Calu3 (cell line): ENCODE measurements at regions not wholly inside any gene's neighbourhood (a gene's known extent, or its start where the extent isn't known, plus 50 kb on each side); places are given as distances from the start of the nearest gene placed in this dataset.

Experiments
- BruUV-seq: library from RNA; stranded (reverse); fragments of 400-500 nt; replicated peaks from 2 replicates; lab custom pipeline; 2021; lab: Mats Ljungman, UMichigan
- CTCF ChIA-PET: fragments of 300-600 bp; sonication (Branson Sonifier 250); formaldehyde crosslinking; loops from one replicate; lab custom pipeline; 2022; ENCODE audit warnings: antibody characterized with exemption; lab: Charles Lee
- DNase-seq: peaks from one replicate; pipeline ENCODE4 v3.0.0; 2022
- H3K27ac Mint-ChIP-seq: one replicate; pipeline ENCODE4 v1.8.0; 2022; ENCODE audit warnings: mixed read lengths; ENCODE audit not compliant: unreplicated experiment
- H3K27me3 Mint-ChIP-seq: one replicate; pipeline ENCODE4 v1.8.0; 2022; ENCODE audit warnings: mixed read lengths; ENCODE audit not compliant: unreplicated experiment
- H3K36me3 Mint-ChIP-seq: one replicate; pipeline ENCODE4 v1.8.0; 2022; ENCODE audit warnings: mild to moderate bottlenecking, moderate library complexity, mixed read lengths; ENCODE audit not compliant: insufficient read depth, unreplicated experiment
- H3K4me1 Mint-ChIP-seq: one replicate; pipeline ENCODE4 v1.8.0; 2022; ENCODE audit warnings: mild to moderate bottlenecking, low read depth, mixed read lengths; ENCODE audit not compliant: unreplicated experiment
- H3K4me3 Mint-ChIP-seq: one replicate; pipeline ENCODE4 v1.8.0; 2022; ENCODE audit warnings: mild to moderate bottlenecking, low read depth, moderate library complexity, mixed read lengths; ENCODE audit not compliant: unreplicated experiment
- H3K9me3 Mint-ChIP-seq: one replicate; pipeline ENCODE4 v1.8.0; 2022; ENCODE audit warnings: low read depth, mixed read lengths; ENCODE audit not compliant: unreplicated experiment
- intact Hi-C: fragments of 100-400 bp; cut with micrococcal nuclease; formaldehyde crosslinking; loops from one replicate; pipeline ENCODE4 v1.10.0; 2022; ENCODE audit not compliant: unreplicated experiment
- TF ChIP-seq, protein P1 (sequence below): fragments of 200-600 bp; IDR thresholded peaks from one replicate; pipeline ENCODE4 v1.8.0; 2022; ENCODE audit warnings: antibody characterized with exemption; ENCODE audit not compliant: unreplicated experiment

- TF ChIP-seq, protein P1, sequence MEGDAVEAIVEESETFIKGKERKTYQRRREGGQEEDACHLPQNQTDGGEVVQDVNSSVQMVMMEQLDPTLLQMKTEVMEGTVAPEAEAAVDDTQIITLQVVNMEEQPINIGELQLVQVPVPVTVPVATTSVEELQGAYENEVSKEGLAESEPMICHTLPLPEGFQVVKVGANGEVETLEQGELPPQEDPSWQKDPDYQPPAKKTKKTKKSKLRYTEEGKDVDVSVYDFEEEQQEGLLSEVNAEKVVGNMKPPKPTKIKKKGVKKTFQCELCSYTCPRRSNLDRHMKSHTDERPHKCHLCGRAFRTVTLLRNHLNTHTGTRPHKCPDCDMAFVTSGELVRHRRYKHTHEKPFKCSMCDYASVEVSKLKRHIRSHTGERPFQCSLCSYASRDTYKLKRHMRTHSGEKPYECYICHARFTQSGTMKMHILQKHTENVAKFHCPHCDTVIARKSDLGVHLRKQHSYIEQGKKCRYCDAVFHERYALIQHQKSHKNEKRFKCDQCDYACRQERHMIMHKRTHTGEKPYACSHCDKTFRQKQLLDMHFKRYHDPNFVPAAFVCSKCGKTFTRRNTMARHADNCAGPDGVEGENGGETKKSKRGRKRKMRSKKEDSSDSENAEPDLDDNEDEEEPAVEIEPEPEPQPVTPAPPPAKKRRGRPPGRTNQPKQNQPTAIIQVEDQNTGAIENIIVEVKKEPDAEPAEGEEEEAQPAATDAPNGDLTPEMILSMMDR: no peak
- no peak for DNase-seq
- no TSS peak for BruUV-seq
- Mint-ChIP-seq H3K27ac (no peak overlapping the region), H3K4me1 (no peaks in the 10 kb centered on the region), H3K36me3 (no peaks in the 10 kb centered on the region), H3K4me3 (no peak overlapping the region), H3K27me3 (peaks cover 34% of the 10 kb centered on the region), H3K9me3 (no peaks in the 10 kb centered on the region)
- CTCF ChIA-PET: no interaction called here
- intact Hi-C loops: no loop called here
These were observed 240.8 kb downstream of the GATA3 start for GRCh38 chr10:8295311-8295710.

GRCh38 chr10:8296090-8296733, 241.7 kb downstream of the GATA3 start:
- DNase-seq: no peak
- Mint-ChIP-seq H3K27ac (no peak overlapping the region), H3K27me3 (peaks cover 34% of the 10 kb centered on the region), H3K4me3 (no peak overlapping the region), H3K36me3 (no peaks in the 10 kb centered on the region), H3K4me1 (no peaks in the 10 kb centered on the region), H3K9me3 (no peaks in the 10 kb centered on the region)
- BruUV-seq: no TSS peak
- CTCF ChIA-PET: no interaction called here
- TF ChIP-seq, protein P1: no peak
- intact Hi-C loops: no loop called here

DNA sequence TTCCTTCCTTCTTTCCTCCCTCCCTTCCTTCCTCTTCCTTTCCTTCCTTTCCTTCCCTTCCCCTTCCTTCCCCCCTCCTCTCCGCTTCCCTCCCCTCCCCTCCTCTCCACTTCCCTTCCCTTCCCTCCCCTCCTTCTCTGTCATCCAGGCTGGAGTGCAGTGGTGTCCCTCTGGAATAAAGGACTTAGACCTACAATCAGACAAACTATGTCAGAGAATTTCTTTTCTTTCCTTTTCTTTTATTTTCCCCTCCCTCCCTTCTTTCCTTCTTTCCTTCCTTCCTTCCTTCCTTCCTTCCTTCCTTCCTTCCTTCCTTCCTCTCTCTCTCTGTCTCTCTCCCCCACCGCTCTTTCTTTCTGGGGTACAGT, 242.2 kb downstream of the GATA3 start:
- DNase-seq: no peak
- CTCF ChIA-PET: no interaction called here
- TF ChIP-seq, protein P1: no peak
- intact Hi-C loops: no loop called here
- no peaks in the 10 kb centered on the region for H3K4me1 Mint-ChIP-seq
- no peaks in the 10 kb centered on the region for H3K9me3 Mint-ChIP-seq
- no peak overlapping the region for H3K27ac Mint-ChIP-seq
- no peak overlapping the region for H3K4me3 Mint-ChIP-seq
- peaks cover 34% of the 10 kb centered on the region for H3K27me3 Mint-ChIP-seq
- H3K36me3 Mint-ChIP-seq: no peaks in the 10 kb centered on the region
- BruUV-seq: no TSS peak

DNA sequence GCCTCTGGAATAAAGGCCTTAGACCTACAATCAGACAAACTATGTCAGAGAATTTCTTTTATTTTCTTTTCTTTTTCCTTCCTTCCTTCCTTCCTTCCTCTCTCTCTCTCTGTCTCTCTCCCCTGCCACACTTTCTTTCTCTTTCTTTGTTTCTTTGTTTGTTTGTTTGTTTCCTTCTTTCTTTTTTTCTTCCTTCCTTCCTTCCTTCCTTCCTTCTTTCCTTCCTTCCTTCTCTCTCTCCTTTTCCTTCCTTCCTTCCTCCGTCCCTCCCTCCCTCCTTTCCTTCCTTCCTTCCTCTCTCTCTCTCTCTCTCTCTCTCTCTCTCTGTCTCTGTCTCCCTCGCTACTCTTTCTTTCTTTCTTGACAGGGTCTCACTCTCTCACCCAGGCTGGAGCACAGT, 242.6 kb downstream of the GATA3 start:
- Mint-ChIP-seq H3K4me1 (no peaks in the 10 kb centered on the region), H3K36me3 (no peaks in the 10 kb centered on the region), H3K27me3 (peaks cover 34% of the 10 kb centered on the region), H3K9me3 (no peaks in the 10 kb centered on the region), H3K27ac (no peak overlapping the region), H3K4me3 (no peak overlapping the region)
- DNase-seq: no peak
- CTCF ChIA-PET: no interaction called here
- intact Hi-C loops: no loop called here
- TF ChIP-seq, protein P1: no peak
- no TSS peak for BruUV-seq
